GM19455 (cell line): ENCODE measurements at regions not wholly inside any gene's neighbourhood (a gene's known extent, or its start where the extent isn't known, plus 50 kb on each side); places are given as distances from the start of the nearest gene placed in this dataset.

Experiments used
- ATAC-seq: cut with Tn5 transposase; IDR thresholded peaks from one replicate; pipeline ENCODE4 v1.9.1; 2021; ENCODE audit not compliant: unreplicated experiment

- ATAC-seq = no peak
Measured at GRCh38 chr9:12065686-12066085, 627.5 kb upstream of the TYRP1 start.

GRCh38 chr9:12066455-12067035, 626.6 kb upstream of the TYRP1 start:
- ATAC-seq = no peak

GRCh38 chr9:12069366-12069765, 623.8 kb upstream of the TYRP1 start:
- ATAC-seq = no peak

GRCh38 chr9:12085399-12085798, 607.8 kb upstream of the TYRP1 start:
- ATAC-seq = no peak

- no peak for ATAC-seq
Measured at GRCh38 chr9:12091865-12092527, 601.2 kb upstream of the TYRP1 start.

- ATAC-seq = no peak
Measured at GRCh38 chr9:12094046-12094445, 599.1 kb upstream of the TYRP1 start.

- ATAC-seq = no peak
Measured at GRCh38 chr9:12095931-12096330, 597.3 kb upstream of the TYRP1 start.

- ATAC-seq = no peak
Measured at GRCh38 chr9:12133416-12133815, 559.8 kb upstream of the TYRP1 start.

- no peak for ATAC-seq
Measured at GRCh38 chr9:12141422-12141821, 551.8 kb upstream of the TYRP1 start.

- no peak for ATAC-seq
Measured at GRCh38 chr9:12155401-12156134, 537.6 kb upstream of the TYRP1 start.

- no peak for ATAC-seq
Measured at GRCh38 chr9:12162181-12162815, 530.9 kb upstream of the TYRP1 start.

GRCh38 chr9:12163723-12164458, 529.3 kb upstream of the TYRP1 start:
- no peak for ATAC-seq

- ATAC-seq = no peak
Measured at GRCh38 chr9:12166518-12166917, 526.7 kb upstream of the TYRP1 start.

GRCh38 chr9:12170456-12170855, 522.7 kb upstream of the TYRP1 start:
- ATAC-seq = no peak

- ATAC-seq = no peak
Measured at GRCh38 chr9:12178634-12179033, 514.6 kb upstream of the TYRP1 start.

- no peak for ATAC-seq
Measured at GRCh38 chr9:12182806-12183205, 510.4 kb upstream of the TYRP1 start.

GRCh38 chr9:12183321-12183720, 509.9 kb upstream of the TYRP1 start:
- no peak for ATAC-seq

GRCh38 chr9:12185856-12186255, 507.3 kb upstream of the TYRP1 start:
- no peak for ATAC-seq

GRCh38 chr9:12191630-12192029, 501.6 kb upstream of the TYRP1 start:
- ATAC-seq = no peak

GRCh38 chr9:12194731-12195130, 498.5 kb upstream of the TYRP1 start:
- no peak for ATAC-seq

GRCh38 chr9:12195456-12195855, 497.7 kb upstream of the TYRP1 start:
- ATAC-seq = no peak
